Bronchial epithelial cell (primary cell): ENCODE measurements at regions not wholly inside any gene's neighbourhood (a gene's known extent, or its start where the extent isn't known, plus 50 kb on each side); places are given as distances from the start of the nearest gene placed in this dataset.

ENCODE experiments used
- DNase-seq: peaks from one replicate; pipeline ENCODE4 v3.0.0-alpha.2; 2010; ENCODE audit warnings: low read depth
- FAIRE-seq: peaks from 2 replicates; lab custom pipeline; 2011; peaks lifted over from hg19 to GRCh38; lab: Jason Lieb, UNC
- H3K27me3 ChIP-seq: 2 replicates; pipeline ENCODE4 v1.5.1; 2011; ENCODE audit warnings: low read length; ENCODE audit not compliant: control insufficient read depth, insufficient read depth
- H3K36me3 ChIP-seq: 2 replicates; pipeline ENCODE4 v1.5.1; 2011; ENCODE audit warnings: low read length; ENCODE audit not compliant: control insufficient read depth, insufficient read depth
- H3K4me3 ChIP-seq: 2 replicates; pipeline ENCODE4 v1.5.1; 2011; ENCODE audit warnings: mild to moderate bottlenecking, low read depth, low read length, control low read depth
- TF ChIP-seq, protein P1 (sequence below): IDR thresholded peaks from 2 replicates; pipeline ENCODE4 v1.5.1; 2011; ENCODE audit warnings: mild to moderate bottlenecking, moderate library complexity, low read length, control low read depth, inconsistent platforms; ENCODE audit not compliant: insufficient read depth, severe bottlenecking

GRCh38 chr12:87758271-87758670 is 270.9 kb downstream of the C12orf50 start:
- FAIRE-seq = no peak
- no peak for DNase-seq
- TF ChIP-seq, protein P1, sequence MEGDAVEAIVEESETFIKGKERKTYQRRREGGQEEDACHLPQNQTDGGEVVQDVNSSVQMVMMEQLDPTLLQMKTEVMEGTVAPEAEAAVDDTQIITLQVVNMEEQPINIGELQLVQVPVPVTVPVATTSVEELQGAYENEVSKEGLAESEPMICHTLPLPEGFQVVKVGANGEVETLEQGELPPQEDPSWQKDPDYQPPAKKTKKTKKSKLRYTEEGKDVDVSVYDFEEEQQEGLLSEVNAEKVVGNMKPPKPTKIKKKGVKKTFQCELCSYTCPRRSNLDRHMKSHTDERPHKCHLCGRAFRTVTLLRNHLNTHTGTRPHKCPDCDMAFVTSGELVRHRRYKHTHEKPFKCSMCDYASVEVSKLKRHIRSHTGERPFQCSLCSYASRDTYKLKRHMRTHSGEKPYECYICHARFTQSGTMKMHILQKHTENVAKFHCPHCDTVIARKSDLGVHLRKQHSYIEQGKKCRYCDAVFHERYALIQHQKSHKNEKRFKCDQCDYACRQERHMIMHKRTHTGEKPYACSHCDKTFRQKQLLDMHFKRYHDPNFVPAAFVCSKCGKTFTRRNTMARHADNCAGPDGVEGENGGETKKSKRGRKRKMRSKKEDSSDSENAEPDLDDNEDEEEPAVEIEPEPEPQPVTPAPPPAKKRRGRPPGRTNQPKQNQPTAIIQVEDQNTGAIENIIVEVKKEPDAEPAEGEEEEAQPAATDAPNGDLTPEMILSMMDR = no peak
- Histone ChIP-seq H3K36me3 (no peaks in the 10 kb centered on the region), H3K27me3 (no peaks in the 10 kb centered on the region), H3K4me3 (no peak overlapping the region)

- Histone ChIP-seq H3K27me3 (no peaks in the 10 kb centered on the region), H3K36me3 (no peaks in the 10 kb centered on the region), H3K4me3 (no peak overlapping the region)
- no peak for DNase-seq
- no peak for FAIRE-seq
- TF ChIP-seq, protein P1 = no peak
Measured at GRCh38 chr12:87756721-87757120, 272.5 kb downstream of the C12orf50 start.

- no peaks in the 10 kb centered on the region for H3K36me3 ChIP-seq
- DNase-seq = peak; percentile 27
- FAIRE-seq = no peak
- H3K27me3 ChIP-seq = no peaks in the 10 kb centered on the region
- H3K4me3 ChIP-seq = no peak overlapping the region
- TF ChIP-seq, protein P1 = no peak
Measured at GRCh38 chr12:87756111-87756510, 273.1 kb downstream of the C12orf50 start.

- Histone ChIP-seq H3K27me3 (no peaks in the 10 kb centered on the region), H3K36me3 (no peaks in the 10 kb centered on the region), H3K4me3 (no peak overlapping the region)
- FAIRE-seq (no peak), DNase-seq (no peak)
- TF ChIP-seq, protein P1 = no peak
Measured at GRCh38 chr12:87728931-87729593, 300.1 kb downstream of the C12orf50 start.

DNA sequence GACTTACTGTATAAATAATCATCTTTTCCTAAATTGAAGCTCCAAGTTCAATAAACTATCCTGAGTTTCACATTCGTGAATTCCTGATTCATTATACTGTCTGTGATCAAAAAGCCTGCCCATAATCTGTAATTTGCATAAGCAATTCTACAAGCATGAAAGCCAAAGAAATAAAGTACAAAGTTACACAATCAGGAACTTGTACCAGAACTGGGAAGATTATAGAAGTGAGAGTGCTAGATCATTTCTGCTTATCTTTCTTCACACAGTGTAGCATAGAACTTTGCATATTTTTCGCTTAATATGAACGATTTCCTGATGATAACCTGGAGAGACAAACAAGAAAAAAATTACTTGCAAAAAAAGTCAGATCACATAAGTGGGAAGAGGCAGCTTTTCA is 308.2 kb downstream of the C12orf50 start:
- TF ChIP-seq, protein P1 = no peak
- no peaks in the 10 kb centered on the region for H3K27me3 ChIP-seq
- FAIRE-seq = no peak

DNA sequence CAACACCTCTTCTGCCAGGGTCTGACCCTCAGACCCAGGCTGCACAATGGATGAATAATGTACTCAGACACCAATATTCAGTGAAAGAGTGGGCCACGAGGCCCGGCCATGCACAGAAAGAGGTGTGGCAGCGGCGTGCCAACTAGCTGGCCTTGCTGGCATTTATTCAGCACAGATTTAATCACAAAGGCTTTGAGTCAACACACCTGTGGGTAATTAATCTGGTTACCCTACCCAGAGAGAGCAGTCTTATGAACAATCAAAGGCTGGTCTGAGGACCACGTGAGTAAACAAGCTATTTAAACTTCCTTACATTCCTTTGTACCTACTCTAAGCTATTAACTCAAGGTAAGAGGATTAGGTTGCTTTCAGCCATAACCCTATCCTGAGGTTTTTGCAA is 324.8 kb downstream of the C12orf50 start:
- H3K4me3 ChIP-seq = no peak overlapping the region
- FAIRE-seq (no peak), DNase-seq (peak; percentile 74)
- no peaks in the 10 kb centered on the region for H3K27me3 ChIP-seq
- H3K36me3 ChIP-seq = no peaks in the 10 kb centered on the region
- TF ChIP-seq, protein P1 = no peak

More for the DNA sequence above, 308.2 kb downstream of the C12orf50 start:
- no peak overlapping the region for H3K4me3 ChIP-seq
- DNase-seq = no peak
- no peaks in the 10 kb centered on the region for H3K36me3 ChIP-seq
